Esophagus squamous epithelium (tissue), 4 donors: ENCODE measurements at regions not wholly inside any gene's neighbourhood (a gene's known extent, or its start where the extent isn't known, plus 50 kb on each side); places are given as distances from the start of the nearest gene placed in this dataset.

Experiments
- POLR2A ChIP-seq, 4 donors: fragments of 450-650 bp; IDR thresholded peaks; one replicate each; pipeline ENCODE4 v1.6.1; 2017; ENCODE audit warnings: antibody characterized with exemption in 4 of 4, mild to moderate bottlenecking in 4 of 4, moderate library complexity in 3 of 4
- TF ChIP-seq, protein P1 (sequence below), 6 experiments: fragments of 450-650 bp in 4 of 6; fragments of 200-600 bp in 2 of 6; sonication (generic) in 2 of 6; IDR thresholded peaks; one replicate each; pipeline ENCODE4 v1.5.1; 2016 to 2019; ENCODE audit warnings: antibody characterized with exemption in 6 of 6, mild to moderate bottlenecking in 4 of 6, moderate library complexity in 4 of 6

GRCh38 chr5:67510204-67510603 lies 313.6 kb upstream of the CD180 start:
- no peak for TF ChIP-seq POLR2A (IDR thresholded peaks at IDR 0.05)
- TF ChIP-seq, protein P1, sequence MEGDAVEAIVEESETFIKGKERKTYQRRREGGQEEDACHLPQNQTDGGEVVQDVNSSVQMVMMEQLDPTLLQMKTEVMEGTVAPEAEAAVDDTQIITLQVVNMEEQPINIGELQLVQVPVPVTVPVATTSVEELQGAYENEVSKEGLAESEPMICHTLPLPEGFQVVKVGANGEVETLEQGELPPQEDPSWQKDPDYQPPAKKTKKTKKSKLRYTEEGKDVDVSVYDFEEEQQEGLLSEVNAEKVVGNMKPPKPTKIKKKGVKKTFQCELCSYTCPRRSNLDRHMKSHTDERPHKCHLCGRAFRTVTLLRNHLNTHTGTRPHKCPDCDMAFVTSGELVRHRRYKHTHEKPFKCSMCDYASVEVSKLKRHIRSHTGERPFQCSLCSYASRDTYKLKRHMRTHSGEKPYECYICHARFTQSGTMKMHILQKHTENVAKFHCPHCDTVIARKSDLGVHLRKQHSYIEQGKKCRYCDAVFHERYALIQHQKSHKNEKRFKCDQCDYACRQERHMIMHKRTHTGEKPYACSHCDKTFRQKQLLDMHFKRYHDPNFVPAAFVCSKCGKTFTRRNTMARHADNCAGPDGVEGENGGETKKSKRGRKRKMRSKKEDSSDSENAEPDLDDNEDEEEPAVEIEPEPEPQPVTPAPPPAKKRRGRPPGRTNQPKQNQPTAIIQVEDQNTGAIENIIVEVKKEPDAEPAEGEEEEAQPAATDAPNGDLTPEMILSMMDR (IDR thresholded peaks at IDR 0.05), result no peak
